Esophagus squamous epithelium (tissue), 5 donors: ENCODE measurements at regions not wholly inside any gene's neighbourhood (a gene's known extent, or its start where the extent isn't known, plus 50 kb on each side); places are given as distances from the start of the nearest gene placed in this dataset.

Source experiments
- DNase-seq: peaks from one replicate; lab custom pipeline; 2025; lab: John Stamatoyannopoulos, UW
- H3K27ac ChIP-seq, 4 donors: fragments of 200-600 bp; sonication (generic); one replicate each; pipeline ENCODE4 v1.5.1; 2016 to 2019; ENCODE audit warnings: mild to moderate bottlenecking in 1 of 4
- H3K27me3 ChIP-seq, 4 donors: fragments of 200-600 bp; sonication (generic); 1 replicate in 3 of 4; 2 replicates in 1 of 4; pipeline versions ENCODE4 v1.5.1 to v1.6.0; 2017 to 2021; ENCODE audit warnings: antibody characterized with exemption in 1 of 4
- H3K36me3 ChIP-seq, 3 donors: fragments of 200-600 bp; sonication (generic); one replicate each; pipeline ENCODE4 v1.5.1; 2016 to 2019
- H3K4me1 ChIP-seq, 3 donors: fragments of 200-600 bp; sonication (generic); one replicate each; pipeline ENCODE4 v1.5.1; 2017 to 2019
- H3K4me3 ChIP-seq, 4 donors: fragments of 200-600 bp; sonication (generic); 1 replicate in 3 of 4; 2 replicates in 1 of 4; pipeline ENCODE4 v1.5.1; 2016 to 2019; ENCODE audit warnings: mild to moderate bottlenecking in 2 of 4, moderate library complexity in 1 of 4
- H3K9me3 ChIP-seq, 3 donors: fragments of 200-600 bp; sonication (generic); one replicate each; pipeline ENCODE4 v1.5.1; 2016 to 2019
- POLR2A ChIP-seq, 4 donors: fragments of 450-650 bp; IDR thresholded peaks; one replicate each; pipeline ENCODE4 v1.6.1; 2017; ENCODE audit warnings: antibody characterized with exemption in 4 of 4, mild to moderate bottlenecking in 4 of 4, moderate library complexity in 3 of 4
- WGBS, 2 donors: methylation state at CpG; one replicate each; pipeline ENCODE4 v1.1.5; 2018; 5-methylcytosine and 5-hydroxymethylcytosine counted together
- intact Hi-C: fragments of 100-400 bp; cut with DNase I; formaldehyde crosslinking; loops from one replicate; pipeline ENCODE4 v1.15.0; 2022
- TF ChIP-seq, protein P1 (sequence below), 6 experiments: fragments of 450-650 bp in 4 of 6; fragments of 200-600 bp in 2 of 6; sonication (generic) in 2 of 6; IDR thresholded peaks; one replicate each; pipeline ENCODE4 v1.5.1; 2016 to 2019; ENCODE audit warnings: antibody characterized with exemption in 6 of 6, mild to moderate bottlenecking in 4 of 6, moderate library complexity in 4 of 6
- donor health status: DM: yes; HTN: yes; CAD: no.

- WGBS, 2 donors, result 66 to 70% methylated on average over 6 of the region's 6 CpGs
- DNase-seq, result no peak
- Histone ChIP-seq H3K4me3 (no peak overlapping the region), H3K27me3 (no peaks in the 10 kb centered on the region), H3K4me1 (no peaks in the 10 kb centered on the region), H3K27ac (no peak overlapping the region), H3K36me3 (no peaks in the 10 kb centered on the region), H3K9me3 (no peaks in the 10 kb centered on the region)
- intact Hi-C loops, result no loop called here
- TF ChIP-seq POLR2A (IDR thresholded peaks at IDR 0.05), result no peak
- TF ChIP-seq, protein P1, sequence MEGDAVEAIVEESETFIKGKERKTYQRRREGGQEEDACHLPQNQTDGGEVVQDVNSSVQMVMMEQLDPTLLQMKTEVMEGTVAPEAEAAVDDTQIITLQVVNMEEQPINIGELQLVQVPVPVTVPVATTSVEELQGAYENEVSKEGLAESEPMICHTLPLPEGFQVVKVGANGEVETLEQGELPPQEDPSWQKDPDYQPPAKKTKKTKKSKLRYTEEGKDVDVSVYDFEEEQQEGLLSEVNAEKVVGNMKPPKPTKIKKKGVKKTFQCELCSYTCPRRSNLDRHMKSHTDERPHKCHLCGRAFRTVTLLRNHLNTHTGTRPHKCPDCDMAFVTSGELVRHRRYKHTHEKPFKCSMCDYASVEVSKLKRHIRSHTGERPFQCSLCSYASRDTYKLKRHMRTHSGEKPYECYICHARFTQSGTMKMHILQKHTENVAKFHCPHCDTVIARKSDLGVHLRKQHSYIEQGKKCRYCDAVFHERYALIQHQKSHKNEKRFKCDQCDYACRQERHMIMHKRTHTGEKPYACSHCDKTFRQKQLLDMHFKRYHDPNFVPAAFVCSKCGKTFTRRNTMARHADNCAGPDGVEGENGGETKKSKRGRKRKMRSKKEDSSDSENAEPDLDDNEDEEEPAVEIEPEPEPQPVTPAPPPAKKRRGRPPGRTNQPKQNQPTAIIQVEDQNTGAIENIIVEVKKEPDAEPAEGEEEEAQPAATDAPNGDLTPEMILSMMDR (IDR thresholded peaks at IDR 0.05), result no peak
Measured at GRCh38 chr5:143986516-143987212, 174.7 kb downstream of the HMHB1 start.

GRCh38 chr5:143987264-143987663 lies 175.3 kb downstream of the HMHB1 start:
- DNase-seq, result no peak
- Histone ChIP-seq H3K4me3 (no peak overlapping the region), H3K36me3 (no peaks in the 10 kb centered on the region), H3K9me3 (no peaks in the 10 kb centered on the region), H3K27me3 (no peaks in the 10 kb centered on the region), H3K4me1 (no peaks in the 10 kb centered on the region), H3K27ac (no peak overlapping the region)
- 85 to 100% methylated on average over 1 to 2 of the region's 2 CpGs for whole genome bisulfite sequencing, 2 donors
- intact Hi-C loops, result no loop called here
- TF ChIP-seq POLR2A (IDR thresholded peaks at IDR 0.05), result no peak
- TF ChIP-seq, protein P1 (IDR thresholded peaks at IDR 0.05), result no peak

- intact Hi-C loops, result no loop called here
- Histone ChIP-seq H3K27me3 (no peaks in the 10 kb centered on the region), H3K4me3 (no peak overlapping the region), H3K36me3 (no peaks in the 10 kb centered on the region), H3K27ac (no peak overlapping the region), H3K9me3 (no peaks in the 10 kb centered on the region), H3K4me1 (no peaks in the 10 kb centered on the region)
- 58 to 66% methylated on average over 3 of the region's 3 CpGs for WGBS, 2 donors
- TF ChIP-seq, protein P1 (IDR thresholded peaks at IDR 0.05), result no peak
- no peak for TF ChIP-seq POLR2A (IDR thresholded peaks at IDR 0.05)
- DNase-seq, result no peak
Measured at GRCh38 chr5:143987751-143988560, 176.0 kb downstream of the HMHB1 start.

GRCh38 chr5:143992496-143992895 lies 178.0 kb downstream of the YIPF5 start:
- H3K4me3 ChIP-seq, result no peak overlapping the region
- no peak for DNase-seq
- no peaks in the 10 kb centered on the region for H3K4me1 ChIP-seq
- H3K36me3 ChIP-seq, result no peaks in the 10 kb centered on the region
- H3K27me3 ChIP-seq, result no peaks in the 10 kb centered on the region
- TF ChIP-seq POLR2A (IDR thresholded peaks at IDR 0.05), result no peak
- TF ChIP-seq, protein P1 (IDR thresholded peaks at IDR 0.05), result no peak
- no peaks in the 10 kb centered on the region for H3K9me3 ChIP-seq
- WGBS, 2 donors, result 54 to 76% methylated on average over 1 of the region's 1 CpG
- intact Hi-C loops, result no loop called here
- no peak overlapping the region for H3K27ac ChIP-seq

DNA sequence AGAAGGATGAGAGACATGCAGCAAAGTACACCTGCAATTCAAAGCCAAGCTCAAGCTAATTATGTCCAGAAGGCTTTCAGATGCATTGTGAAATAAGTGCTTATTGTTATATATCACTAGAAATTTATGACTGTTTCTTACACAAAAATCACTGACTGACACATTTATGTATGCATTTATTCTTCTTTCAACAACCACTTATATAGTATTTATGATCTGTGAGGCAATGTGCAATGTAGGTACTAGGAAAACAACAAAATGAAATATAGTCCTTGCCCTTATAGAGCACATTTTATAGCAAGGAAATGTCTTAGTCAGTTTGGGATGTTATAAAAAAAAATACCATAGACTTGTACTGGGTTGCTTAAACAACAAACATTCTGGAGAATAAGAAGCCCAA lies 167.6 kb downstream of the YIPF5 start:
- Histone ChIP-seq H3K9me3 (no peaks in the 10 kb centered on the region), H3K27ac (no peak overlapping the region), H3K4me1 (no peaks in the 10 kb centered on the region), H3K36me3 (no peaks in the 10 kb centered on the region), H3K27me3 (no peaks in the 10 kb centered on the region), H3K4me3 (no peak overlapping the region)
- no peak for DNase-seq
- intact Hi-C loops, result no loop called here
- no peak for TF ChIP-seq POLR2A (IDR thresholded peaks at IDR 0.05)
